Mammary epithelial cell (primary cell): ENCODE measurements at regions not wholly inside any gene's neighbourhood (a gene's known extent, or its start where the extent isn't known, plus 50 kb on each side); places are given as distances from the start of the nearest gene placed in this dataset.

ENCODE experiments used
- EZH2 ChIP-seq: IDR thresholded peaks from 2 replicates; pipeline ENCODE4 v1.6.1; 2012; ENCODE audit warnings: low read length, inconsistent platforms, borderline replicate concordance
- TF ChIP-seq, protein P1 (sequence below), 2 donors: IDR thresholded peaks in 1 of 2; conservative IDR thresholded peaks in 1 of 2; 2 replicates each; pipeline ENCODE4 v1.5.1; 2011 to 2012; ENCODE audit warnings: inconsistent platforms in 2 of 2, low read length in 2 of 2, mild to moderate bottlenecking in 2 of 2, control low read depth in 1 of 2, low read depth in 1 of 2; ENCODE audit not compliant: insufficient read depth in 1 of 2; ENCODE audit errors: extremely low read depth in 1 of 2

DNA sequence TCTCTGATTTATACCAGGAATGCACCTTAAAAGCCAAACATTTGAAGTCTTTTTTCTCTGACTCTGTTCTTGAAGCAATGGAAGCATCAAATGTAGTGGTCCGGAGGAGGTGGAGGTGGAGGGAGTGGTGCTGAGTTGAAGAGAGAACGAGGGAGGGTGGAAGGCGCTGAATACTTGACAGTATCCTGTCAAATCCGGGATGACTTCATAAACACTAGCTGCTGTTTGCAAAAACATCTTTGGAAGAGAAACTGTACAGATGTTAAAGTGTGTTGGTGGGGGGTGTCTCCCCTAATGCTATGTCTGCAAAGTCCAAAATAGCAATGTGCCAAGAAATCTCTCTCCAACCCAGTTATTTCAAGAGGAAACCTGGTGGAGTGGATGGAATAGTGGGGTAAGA lies 328.5 kb upstream of the AUTS2 start:
- TF ChIP-seq, protein P1, sequence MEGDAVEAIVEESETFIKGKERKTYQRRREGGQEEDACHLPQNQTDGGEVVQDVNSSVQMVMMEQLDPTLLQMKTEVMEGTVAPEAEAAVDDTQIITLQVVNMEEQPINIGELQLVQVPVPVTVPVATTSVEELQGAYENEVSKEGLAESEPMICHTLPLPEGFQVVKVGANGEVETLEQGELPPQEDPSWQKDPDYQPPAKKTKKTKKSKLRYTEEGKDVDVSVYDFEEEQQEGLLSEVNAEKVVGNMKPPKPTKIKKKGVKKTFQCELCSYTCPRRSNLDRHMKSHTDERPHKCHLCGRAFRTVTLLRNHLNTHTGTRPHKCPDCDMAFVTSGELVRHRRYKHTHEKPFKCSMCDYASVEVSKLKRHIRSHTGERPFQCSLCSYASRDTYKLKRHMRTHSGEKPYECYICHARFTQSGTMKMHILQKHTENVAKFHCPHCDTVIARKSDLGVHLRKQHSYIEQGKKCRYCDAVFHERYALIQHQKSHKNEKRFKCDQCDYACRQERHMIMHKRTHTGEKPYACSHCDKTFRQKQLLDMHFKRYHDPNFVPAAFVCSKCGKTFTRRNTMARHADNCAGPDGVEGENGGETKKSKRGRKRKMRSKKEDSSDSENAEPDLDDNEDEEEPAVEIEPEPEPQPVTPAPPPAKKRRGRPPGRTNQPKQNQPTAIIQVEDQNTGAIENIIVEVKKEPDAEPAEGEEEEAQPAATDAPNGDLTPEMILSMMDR (conservative IDR thresholded peaks at IDR 0.05 in 1 of 2, IDR thresholded peaks at IDR 0.05 in 1 of 2; ENCODE audit: extremely low read depth in 1 of 2, insufficient read depth in 1 of 2, low read depth in 1 of 2, low read length in 2 of 2): no peak
- no peak for TF ChIP-seq EZH2
